Neural cell (in vitro differentiated cells): ENCODE measurements at regions not wholly inside any gene's neighbourhood (a gene's known extent, or its start where the extent isn't known, plus 50 kb on each side); places are given as distances from the start of the nearest gene placed in this dataset.

ENCODE experiments used
- H2AFZ ChIP-seq: fragments of 200-600, 300-800 bp; sonication (generic), shearing (Covaris generic); 2 replicates; pipeline ENCODE4 v1.6.0; 2014; ENCODE audit warnings: low read depth, mild to moderate bottlenecking, antibody characterized with exemption, low read length, moderate library complexity
- H3F3A ChIP-seq: fragments of 200-600 bp; shearing (Covaris generic); 2 replicates; pipeline ENCODE4 v1.6.1; 2016; ENCODE audit warnings: mild to moderate bottlenecking, moderate library complexity, mixed read lengths, antibody characterized with exemption, low read length; ENCODE audit not compliant: insufficient read depth, poor library complexity, severe bottlenecking
- H3K27ac ChIP-seq: fragments of 200-600, 300-800 bp; sonication (generic), shearing (Covaris generic); 2 replicates; pipeline ENCODE4 v1.5.1; 2014; ENCODE audit warnings: mild to moderate bottlenecking, low read length, moderate library complexity
- H3K27me3 ChIP-seq: fragments of 300-800, 200-600 bp; sonication (generic), shearing (Covaris generic); 2 replicates; pipeline ENCODE4 v1.6.0; 2014; ENCODE audit warnings: mild to moderate bottlenecking, low read depth, low read length, moderate library complexity; ENCODE audit not compliant: insufficient read depth
- H3K36me3 ChIP-seq: fragments of 300-800, 200-600 bp; sonication (generic), shearing (Covaris generic); 2 replicates; pipeline ENCODE4 v1.5.1; 2014; ENCODE audit warnings: mild to moderate bottlenecking, antibody characterized with exemption, low read length, moderate library complexity; ENCODE audit not compliant: insufficient read depth
- H3K4me2 ChIP-seq: fragments of 300-800, 200-600 bp; sonication (generic), shearing (Covaris generic); 2 replicates; pipeline ENCODE4 v1.6.0; 2014; ENCODE audit warnings: mild to moderate bottlenecking, low read length
- H3K4me3 ChIP-seq: fragments of 300-800, 200-600 bp; sonication (generic), shearing (Covaris generic); 2 replicates; pipeline ENCODE4 v1.5.1; 2014; ENCODE audit warnings: mild to moderate bottlenecking, low read length, moderate library complexity
- H3K79me2 ChIP-seq: fragments of 200-600 bp; shearing (Covaris generic); replicated peaks from 2 replicates; pipeline ENCODE4 v1.6.0; 2014; ENCODE audit warnings: mild to moderate bottlenecking, low read length, moderate library complexity; ENCODE audit not compliant: insufficient read depth
- H3K9ac ChIP-seq: fragments of 300-800, 200-600 bp; sonication (generic), shearing (Covaris generic); 2 replicates; pipeline ENCODE4 v1.6.1; 2016; ENCODE audit warnings: mild to moderate bottlenecking, low read length, mixed read lengths
- H3K9me2 ChIP-seq: fragments of 200-600 bp; shearing (Covaris generic); 2 replicates; pipeline ENCODE4 v1.6.1; 2016; ENCODE audit warnings: mild to moderate bottlenecking, low read length, mixed read lengths; ENCODE audit not compliant: insufficient read depth
- H3K9me3 ChIP-seq: fragments of 200-600, 300-800 bp; sonication (generic), shearing (Covaris generic); 2 replicates; pipeline ENCODE4 v1.6.1; 2016; ENCODE audit warnings: mild to moderate bottlenecking, mixed run types, low read length, moderate library complexity, mixed read lengths
- H4K20me1 ChIP-seq: fragments of 200-600 bp; shearing (Covaris generic); 2 replicates; pipeline ENCODE4 v1.6.1; 2016; ENCODE audit warnings: mild to moderate bottlenecking, mixed run types; ENCODE audit not compliant: insufficient read depth
- EP300 ChIP-seq: fragments of 450-650 bp; conservative IDR thresholded peaks from 2 replicates; pipeline ENCODE4 v1.6.1; 2014; ENCODE audit warnings: antibody characterized with exemption, mild to moderate bottlenecking, moderate library complexity; ENCODE audit not compliant: poor library complexity, severe bottlenecking
- EZH2 ChIP-seq: fragments of 200-600, 300-800 bp; shearing (Covaris generic), sonication (generic); IDR thresholded peaks from 2 replicates; pipeline ENCODE4 v1.6.1; 2014; ENCODE audit warnings: antibody characterized with exemption, low read length, borderline replicate concordance, mild to moderate bottlenecking; ENCODE audit not compliant: insufficient read depth, poor library complexity, severe bottlenecking
- MXI1 ChIP-seq: fragments of 450-650 bp; conservative IDR thresholded peaks from 2 replicates; pipeline ENCODE4 v1.6.1; 2014; ENCODE audit warnings: antibody characterized with exemption, mild to moderate bottlenecking; ENCODE audit not compliant: poor library complexity, severe bottlenecking
- POLR2AphosphoS5 ChIP-seq: IDR thresholded peaks from 2 replicates; pipeline ENCODE4 v1.6.1; 2012
- RAD21 ChIP-seq: fragments of 450-650 bp; conservative IDR thresholded peaks from 2 replicates; pipeline ENCODE4 v1.6.1; 2014; ENCODE audit warnings: antibody characterized with exemption, mild to moderate bottlenecking, moderate library complexity
- REST ChIP-seq: IDR thresholded peaks from 2 replicates; pipeline ENCODE4 v1.6.1; 2012; ENCODE audit warnings: borderline replicate concordance
- SMC3 ChIP-seq: fragments of 450-650 bp; conservative IDR thresholded peaks from 2 replicates; pipeline ENCODE4 v1.6.1; 2014; ENCODE audit warnings: antibody characterized with exemption, mild to moderate bottlenecking, moderate library complexity; ENCODE audit not compliant: poor library complexity
- TAF1 ChIP-seq: IDR thresholded peaks from 2 replicates; pipeline ENCODE4 v1.6.1; 2012; ENCODE audit warnings: low read depth
- TF ChIP-seq, protein P1 (sequence below): fragments of 450-650 bp; IDR thresholded peaks from 2 replicates; pipeline ENCODE4 v1.5.1; 2014; ENCODE audit warnings: antibody characterized with exemption, mild to moderate bottlenecking, moderate library complexity; ENCODE audit not compliant: poor library complexity, severe bottlenecking

DNA sequence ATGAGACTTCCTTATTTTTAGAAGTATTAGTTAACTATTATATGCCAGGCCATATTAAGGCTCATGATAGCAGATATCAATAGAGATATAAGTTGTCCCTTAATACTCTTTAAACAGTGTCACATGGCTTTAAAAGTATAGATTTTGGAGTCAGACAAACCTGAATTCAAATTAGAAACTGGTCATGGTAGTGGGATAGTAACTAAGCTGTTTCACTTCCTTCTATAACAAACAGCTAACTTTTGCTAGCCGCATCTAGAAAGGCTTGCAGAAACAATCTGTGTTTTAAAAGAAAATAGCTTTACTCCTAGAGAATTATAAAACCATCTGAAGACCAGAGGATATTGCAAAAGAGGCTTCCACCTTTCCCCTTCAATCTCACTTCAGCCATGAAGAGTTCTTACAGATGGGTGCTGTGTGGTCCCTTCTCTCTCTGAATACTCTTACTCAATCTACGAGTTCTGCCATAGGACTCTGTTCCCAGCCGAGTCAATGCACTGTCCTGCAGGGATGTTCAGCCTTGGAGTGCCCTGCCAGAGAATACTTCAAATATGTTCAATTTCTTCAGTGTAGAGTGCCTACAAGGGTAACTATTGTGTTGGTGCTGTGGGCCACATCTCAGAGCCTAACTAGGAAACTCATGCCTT, 810.2 kb downstream of the EFNA5 start:
- H2AFZ ChIP-seq, result no peak overlapping the region
- H3K79me2 ChIP-seq, result no peaks in the 10 kb centered on the region
- no peak for TF ChIP-seq SMC3
- TF ChIP-seq TAF1, result no peak
- TF ChIP-seq EP300, result no peak
- TF ChIP-seq EZH2, result no peak
- TF ChIP-seq, protein P1, sequence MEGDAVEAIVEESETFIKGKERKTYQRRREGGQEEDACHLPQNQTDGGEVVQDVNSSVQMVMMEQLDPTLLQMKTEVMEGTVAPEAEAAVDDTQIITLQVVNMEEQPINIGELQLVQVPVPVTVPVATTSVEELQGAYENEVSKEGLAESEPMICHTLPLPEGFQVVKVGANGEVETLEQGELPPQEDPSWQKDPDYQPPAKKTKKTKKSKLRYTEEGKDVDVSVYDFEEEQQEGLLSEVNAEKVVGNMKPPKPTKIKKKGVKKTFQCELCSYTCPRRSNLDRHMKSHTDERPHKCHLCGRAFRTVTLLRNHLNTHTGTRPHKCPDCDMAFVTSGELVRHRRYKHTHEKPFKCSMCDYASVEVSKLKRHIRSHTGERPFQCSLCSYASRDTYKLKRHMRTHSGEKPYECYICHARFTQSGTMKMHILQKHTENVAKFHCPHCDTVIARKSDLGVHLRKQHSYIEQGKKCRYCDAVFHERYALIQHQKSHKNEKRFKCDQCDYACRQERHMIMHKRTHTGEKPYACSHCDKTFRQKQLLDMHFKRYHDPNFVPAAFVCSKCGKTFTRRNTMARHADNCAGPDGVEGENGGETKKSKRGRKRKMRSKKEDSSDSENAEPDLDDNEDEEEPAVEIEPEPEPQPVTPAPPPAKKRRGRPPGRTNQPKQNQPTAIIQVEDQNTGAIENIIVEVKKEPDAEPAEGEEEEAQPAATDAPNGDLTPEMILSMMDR, result no peak
- no peak for TF ChIP-seq POLR2AphosphoS5
- TF ChIP-seq REST, result no peak
- TF ChIP-seq RAD21, result no peak
- no peak for TF ChIP-seq MXI1
- H3K9me2 ChIP-seq, result no peaks in the 10 kb centered on the region
- no peaks in the 10 kb centered on the region for H3K9me3 ChIP-seq
- H3K4me2 ChIP-seq, result no peak overlapping the region
- H3F3A ChIP-seq, result no peaks in the 10 kb centered on the region
- H3K27me3 ChIP-seq, result no peaks in the 10 kb centered on the region
- no peak overlapping the region for H3K27ac ChIP-seq
- H3K4me3 ChIP-seq, result no peak overlapping the region
- no peaks in the 10 kb centered on the region for H3K36me3 ChIP-seq
- H4K20me1 ChIP-seq, result no peaks in the 10 kb centered on the region
- no peak overlapping the region for H3K9ac ChIP-seq

DNA sequence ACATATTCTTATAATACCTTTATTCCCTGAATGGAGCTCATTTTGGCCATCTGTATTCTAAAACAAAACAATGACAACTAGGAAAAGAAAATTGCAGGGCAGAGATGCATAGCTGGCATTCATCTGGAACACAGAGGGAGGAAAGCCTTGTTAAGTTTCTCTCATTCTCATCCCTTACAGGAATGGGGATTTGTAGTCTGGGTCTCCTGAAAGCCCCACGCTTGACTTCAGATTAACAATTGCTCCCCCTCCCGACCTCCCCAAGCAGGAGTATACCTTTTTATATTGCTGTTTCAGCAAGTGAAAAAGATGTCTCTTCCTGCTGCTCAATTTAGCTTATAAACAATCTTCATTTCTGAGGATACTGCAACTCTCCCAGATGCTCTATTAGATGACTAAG, 812.1 kb downstream of the EFNA5 start:
- no peaks in the 10 kb centered on the region for H3F3A ChIP-seq
- TF ChIP-seq MXI1, result no peak
- no peak for TF ChIP-seq TAF1
- TF ChIP-seq, protein P1, result no peak
- TF ChIP-seq EP300, result no peak
- TF ChIP-seq RAD21, result no peak
- TF ChIP-seq POLR2AphosphoS5, result no peak
- no peak for TF ChIP-seq REST
- TF ChIP-seq SMC3, result no peak
- TF ChIP-seq EZH2, result no peak
- H3K4me3 ChIP-seq, result no peak overlapping the region
- no peak overlapping the region for H3K9ac ChIP-seq
- no peaks in the 10 kb centered on the region for H4K20me1 ChIP-seq
- H3K9me3 ChIP-seq, result no peaks in the 10 kb centered on the region
- no peaks in the 10 kb centered on the region for H3K79me2 ChIP-seq
- H2AFZ ChIP-seq, result no peak overlapping the region
- no peaks in the 10 kb centered on the region for H3K36me3 ChIP-seq
- H3K27me3 ChIP-seq, result no peaks in the 10 kb centered on the region
- H3K4me2 ChIP-seq, result no peak overlapping the region
- no peaks in the 10 kb centered on the region for H3K9me2 ChIP-seq
- no peak overlapping the region for H3K27ac ChIP-seq
